SIG-M5 treated with dmso at 0.1 percent for 504 hours (cell line): ENCODE measurements at regions not wholly inside any gene's neighbourhood (a gene's known extent, or its start where the extent isn't known, plus 50 kb on each side); places are given as distances from the start of the nearest gene placed in this dataset.

Experiments used
- DNase-seq: peaks from one replicate; lab custom pipeline; 2025; ENCODE audit not compliant: unreplicated experiment; lab: John Stamatoyannopoulos, UW

DNA sequence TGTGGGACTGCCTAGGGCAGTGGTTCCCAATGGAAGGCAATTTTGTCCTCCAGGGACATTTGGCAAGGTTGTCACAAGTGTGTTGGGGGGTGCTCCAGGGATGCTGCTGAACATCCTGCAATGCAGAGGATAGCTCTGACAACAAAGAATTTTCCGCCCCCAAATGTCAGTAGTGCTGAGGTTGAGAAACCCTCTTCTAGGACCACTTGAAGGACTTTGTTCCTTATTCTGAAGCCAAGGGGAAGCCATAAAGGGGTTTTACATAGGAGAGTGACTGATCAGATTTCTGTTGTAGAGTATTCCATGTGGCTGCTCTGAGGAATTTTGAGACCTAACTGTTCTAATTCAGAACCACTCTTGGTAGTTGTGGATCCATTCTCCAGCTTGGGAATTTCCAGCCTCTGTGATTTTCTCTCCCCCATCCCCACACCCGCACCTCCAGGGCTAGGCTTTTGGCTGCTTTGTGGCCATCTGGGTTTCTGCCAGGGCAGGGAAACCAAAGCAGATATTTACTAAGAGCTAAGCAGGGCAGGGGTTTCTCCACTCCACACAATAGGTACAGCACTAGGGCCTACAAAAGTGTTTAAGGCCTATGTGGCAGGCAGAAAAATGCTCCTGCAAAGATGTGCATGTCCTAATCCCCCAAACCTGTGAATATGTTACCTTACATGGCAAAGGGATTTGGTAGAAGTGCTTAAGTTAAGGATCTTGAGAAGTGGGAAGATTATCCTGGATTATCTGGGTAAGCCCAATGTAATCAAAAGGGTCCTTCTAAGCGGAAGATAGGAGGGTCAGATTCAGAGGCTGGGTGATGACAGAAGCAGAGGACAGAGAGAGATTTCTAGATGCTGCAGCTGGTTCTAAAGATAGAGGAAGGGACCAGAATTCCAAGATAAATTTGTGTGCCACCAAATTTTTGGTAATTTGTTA, 135.4 kb downstream of the TMEM17 start:
- no peak for DNase-seq

DNA sequence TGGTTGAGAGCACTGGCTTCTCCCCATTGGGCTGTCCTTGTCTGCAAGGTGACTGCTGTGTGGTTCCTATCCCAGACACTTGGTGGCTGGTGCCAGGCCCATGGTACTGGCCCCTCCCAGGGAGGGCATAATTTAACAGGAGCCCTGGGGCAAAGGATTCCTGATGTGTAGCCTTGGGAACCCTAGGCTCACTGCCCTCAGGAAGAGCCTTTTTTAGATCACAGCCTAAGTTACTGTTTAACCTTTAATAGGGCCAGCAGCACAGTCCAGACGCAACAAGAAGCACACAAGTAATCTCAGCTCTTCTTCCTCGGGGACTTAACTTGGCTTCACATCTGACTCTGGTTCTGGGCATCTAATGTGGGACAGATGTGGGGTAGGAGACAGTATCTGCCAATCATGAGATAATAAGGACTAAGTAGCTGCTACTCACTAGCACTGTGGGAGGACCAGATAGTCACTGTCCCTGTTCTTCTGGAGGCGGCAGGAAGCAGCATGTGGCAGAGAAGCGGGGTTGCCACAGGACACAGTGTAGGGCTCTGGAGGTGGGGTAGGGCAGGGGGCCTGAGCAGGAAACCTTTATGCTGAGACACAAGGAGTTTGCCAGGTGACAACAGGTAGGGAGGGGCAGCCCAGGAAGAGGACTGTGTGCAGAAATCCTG, 136.3 kb downstream of the TMEM17 start:
- no peak for DNase-seq

DNA sequence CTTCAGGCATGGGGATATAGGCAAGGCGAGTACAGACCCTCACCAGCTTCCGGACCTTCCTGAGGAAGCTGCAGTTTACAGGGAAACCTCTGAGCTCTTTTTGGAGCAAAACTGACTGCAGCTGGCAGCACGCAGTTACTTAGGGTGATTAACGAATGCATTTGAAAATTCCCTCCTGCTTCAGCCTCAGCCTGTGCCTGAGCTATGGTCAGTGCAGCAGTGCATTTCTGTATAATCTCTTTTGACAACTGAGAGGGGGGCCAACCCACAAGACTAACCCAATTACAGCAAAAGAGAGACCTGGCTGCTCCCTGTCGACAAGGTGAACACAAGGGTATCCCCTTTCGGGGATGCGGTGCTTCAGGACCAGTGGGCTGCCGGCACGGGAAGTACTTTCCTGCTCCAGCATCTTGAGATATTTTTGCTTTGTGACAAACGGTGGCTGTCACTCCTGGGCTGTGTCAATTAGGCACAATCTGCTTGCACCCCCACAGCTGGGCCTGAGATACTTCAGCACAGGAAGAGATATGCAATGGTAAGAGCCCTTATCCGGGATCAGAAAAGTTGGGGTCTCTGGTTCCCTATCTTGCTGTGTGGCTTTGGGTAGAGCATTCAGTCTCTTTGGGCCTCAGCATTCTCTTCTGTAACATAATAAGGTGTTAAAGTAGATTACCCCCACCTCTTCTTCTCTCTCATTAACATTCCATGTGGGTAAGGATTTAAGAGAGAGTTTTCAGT, 141.0 kb downstream of the TMEM17 start:
- DNase-seq: no peak

DNA sequence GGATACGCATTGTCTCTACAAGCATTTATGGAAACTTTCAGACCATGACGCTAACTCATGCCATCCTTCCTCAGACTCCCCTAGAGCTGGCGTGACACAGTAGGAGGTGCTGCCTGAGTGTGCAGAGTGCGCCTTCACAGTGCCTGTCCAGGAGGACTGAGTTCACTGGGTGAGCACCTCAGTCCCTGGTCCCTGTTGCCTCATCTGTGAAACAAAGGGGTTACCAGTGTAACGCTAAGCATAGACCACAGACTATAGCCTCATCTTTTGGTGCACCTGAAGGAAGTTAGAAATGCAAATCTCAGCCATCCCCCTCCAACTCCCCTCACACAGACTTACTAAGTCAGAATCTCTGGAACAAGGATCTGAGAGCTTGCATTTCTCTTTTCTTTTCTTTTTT, 142.8 kb downstream of the TMEM17 start:
- no peak for DNase-seq

DNA sequence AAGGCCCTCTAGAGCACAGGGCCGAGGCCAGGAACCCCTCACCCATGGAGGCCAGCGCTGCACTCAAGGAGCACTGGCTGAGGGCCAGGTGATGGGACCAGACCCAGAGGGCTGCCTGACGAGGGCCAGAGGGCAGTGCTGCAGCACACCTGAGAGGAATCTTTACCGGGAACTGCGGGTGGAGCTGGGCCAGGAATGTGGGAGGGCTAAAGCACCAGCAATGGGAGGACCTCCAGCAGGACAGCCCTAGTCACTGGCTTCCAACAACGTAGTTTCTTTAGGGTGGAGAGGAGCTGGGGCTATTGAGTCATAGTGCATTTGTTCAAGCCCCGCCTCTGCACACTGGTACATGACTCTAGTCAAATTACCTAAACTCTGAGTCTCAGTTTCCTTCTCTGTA, 143.4 kb downstream of the TMEM17 start:
- DNase-seq: no peak

DNA sequence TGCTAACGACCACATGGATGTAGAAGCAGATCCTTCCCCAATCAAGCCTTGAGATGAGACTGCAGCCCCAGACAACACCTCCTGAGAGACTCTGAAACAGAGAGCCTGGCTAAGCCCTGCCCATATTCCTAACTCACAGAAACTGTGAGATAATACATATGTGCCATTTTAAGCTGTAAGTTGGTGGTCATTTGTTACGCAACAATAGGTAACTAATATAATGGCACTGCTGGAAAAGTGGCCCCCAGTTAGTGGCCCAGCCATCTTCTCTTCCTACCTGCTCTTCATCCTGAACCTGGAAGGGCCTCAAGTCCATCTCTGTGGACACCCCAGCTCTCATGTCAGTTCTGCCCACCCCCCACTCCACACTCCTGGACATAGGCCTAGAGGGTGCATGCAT, 144.0 kb downstream of the TMEM17 start:
- DNase-seq: no peak

DNA sequence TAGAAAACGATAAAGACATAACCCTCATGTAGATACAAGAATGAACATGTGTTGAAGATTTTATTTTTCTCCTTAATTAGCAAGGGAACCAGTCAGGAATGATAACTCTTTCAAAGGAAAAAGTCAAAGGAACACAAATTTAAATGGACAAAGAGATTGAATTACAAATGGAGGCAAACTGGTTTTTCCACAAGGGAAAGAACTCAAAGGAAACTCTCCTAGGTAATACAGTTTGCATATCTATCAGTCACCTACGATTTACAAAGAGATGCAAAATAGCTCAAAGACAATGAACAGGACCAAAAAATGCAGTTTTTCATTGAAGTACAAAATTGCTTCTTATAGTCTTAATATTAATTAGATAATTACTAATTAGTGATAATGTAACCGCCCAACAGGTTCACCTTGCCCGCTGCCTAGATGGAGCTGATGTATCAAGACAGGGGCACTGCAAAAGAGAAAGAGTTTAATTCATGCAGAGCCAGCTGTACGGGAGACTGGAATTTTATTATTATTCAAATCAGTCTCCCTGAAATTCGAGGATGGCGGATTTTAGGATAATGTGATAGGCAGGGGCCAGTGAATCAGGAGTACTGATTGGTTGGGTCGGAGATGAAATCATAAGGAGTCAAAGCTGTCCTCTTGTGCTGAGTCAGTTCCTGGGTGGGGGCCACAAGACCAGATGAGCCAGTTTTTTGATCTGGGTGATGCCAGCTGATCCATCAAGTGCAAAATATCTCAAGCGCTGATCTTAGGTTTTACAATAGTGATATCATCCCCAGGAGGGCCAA, 151.0 kb downstream of the TMEM17 start:
- DNase-seq: no peak

DNA sequence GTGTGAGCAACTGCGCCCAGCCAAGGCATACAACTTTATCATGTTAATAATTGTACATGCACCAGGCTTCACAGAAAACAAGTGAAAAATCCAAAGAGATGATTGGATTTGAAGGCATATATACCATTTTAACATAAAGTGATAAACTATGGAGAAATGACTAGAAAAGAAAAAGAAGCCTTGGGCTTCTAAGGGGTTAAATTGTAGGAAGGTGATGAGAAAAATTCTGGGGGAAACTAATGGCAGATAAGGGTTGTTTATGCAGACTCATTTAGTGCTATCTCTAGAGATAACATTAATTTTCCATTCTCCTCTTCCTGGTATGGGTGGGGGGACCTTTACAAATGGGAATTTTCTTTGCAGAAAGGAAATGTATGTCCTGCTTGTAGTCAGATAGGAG, 154.0 kb downstream of the TMEM17 start:
- DNase-seq: no peak

DNA sequence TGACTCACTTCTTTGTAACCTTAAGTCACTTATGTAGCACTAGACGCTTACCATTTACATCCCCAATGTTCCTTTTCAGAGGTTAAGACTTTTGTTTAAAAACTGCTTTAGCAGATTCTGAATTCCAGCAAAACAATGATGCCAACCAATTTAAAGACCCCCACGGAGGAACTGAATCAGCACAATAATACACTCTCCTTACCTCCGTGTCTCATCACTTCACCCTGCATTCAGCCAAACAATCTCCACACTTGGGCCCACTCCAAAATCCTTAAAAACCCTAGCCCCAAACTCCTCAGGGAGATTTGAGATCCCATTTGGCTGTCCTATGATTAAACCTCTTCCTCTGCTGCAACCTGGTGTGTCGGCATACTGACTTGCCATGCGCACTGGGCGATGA, 153.9 kb downstream of the B3GNT2 start:
- no peak for DNase-seq

DNA sequence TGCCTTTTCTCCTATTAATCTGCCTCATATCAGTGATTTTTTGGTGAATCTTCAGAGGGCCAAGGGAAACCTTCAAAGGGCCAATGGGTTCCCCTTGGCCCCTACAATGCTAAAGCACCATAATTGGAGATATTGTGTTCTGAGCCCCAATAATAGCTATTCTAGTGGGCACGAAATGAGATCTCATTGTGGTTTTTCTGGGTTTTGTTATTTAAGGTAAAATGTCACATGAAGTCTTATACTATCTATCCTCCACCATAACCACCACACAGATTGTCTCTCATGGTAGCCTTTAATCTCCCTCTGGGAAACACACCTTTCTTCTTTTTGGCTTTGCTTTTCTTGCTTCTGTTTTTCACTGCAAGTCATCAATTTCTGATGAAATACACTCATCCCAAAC, 152.8 kb downstream of the B3GNT2 start:
- DNase-seq: no peak

DNA sequence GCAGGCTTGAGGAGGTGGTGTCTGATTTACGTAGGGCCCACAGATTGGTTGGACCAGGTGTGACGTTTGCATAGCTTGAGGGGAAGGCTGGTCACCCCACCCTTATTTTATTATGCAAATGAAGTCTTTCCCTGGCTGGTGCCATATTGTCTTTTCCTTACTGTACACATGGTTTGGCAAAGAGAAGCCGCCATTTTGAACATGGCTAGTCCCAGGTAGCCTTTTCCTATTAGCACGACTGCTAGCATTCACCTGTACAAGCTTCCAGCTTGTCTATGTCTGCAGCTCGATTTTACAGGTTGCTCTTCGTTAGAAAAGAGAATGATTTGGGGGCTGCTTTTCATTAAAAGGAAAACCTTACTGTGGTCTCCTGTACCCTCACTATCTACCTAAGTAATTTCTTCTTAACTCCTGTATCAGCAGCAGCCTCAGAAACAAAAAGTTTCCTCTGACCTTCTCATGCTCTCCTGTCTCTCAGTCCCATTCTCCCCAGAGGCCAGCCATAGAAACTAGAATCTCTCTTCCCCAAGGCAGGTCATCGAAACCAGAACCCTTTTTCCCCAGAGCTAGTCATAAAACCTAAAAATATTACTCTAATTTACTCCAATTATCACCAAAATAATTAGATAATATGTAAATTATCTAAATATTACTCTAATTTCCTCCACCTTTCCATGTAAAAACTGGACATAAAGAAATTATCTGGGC, 151.8 kb downstream of the B3GNT2 start:
- DNase-seq: no peak

DNA sequence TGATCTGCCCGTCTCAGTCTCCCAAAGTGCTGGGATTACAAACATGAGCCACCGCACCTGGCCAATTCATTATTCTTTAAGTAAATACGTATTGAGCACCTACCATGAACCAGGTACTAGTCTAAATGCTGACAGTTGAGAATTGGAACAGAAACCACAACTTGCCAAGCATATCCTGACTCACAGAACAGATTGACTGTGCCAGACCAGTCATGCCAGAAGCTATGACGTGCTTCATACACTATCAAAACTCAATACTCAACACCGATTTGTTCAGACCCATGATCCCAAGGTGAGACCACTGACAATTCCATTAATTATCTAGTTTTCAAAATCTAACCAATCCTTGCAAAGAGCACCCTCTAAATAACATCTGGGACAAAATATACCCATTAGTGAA, 148.6 kb downstream of the B3GNT2 start:
- no peak for DNase-seq

DNA sequence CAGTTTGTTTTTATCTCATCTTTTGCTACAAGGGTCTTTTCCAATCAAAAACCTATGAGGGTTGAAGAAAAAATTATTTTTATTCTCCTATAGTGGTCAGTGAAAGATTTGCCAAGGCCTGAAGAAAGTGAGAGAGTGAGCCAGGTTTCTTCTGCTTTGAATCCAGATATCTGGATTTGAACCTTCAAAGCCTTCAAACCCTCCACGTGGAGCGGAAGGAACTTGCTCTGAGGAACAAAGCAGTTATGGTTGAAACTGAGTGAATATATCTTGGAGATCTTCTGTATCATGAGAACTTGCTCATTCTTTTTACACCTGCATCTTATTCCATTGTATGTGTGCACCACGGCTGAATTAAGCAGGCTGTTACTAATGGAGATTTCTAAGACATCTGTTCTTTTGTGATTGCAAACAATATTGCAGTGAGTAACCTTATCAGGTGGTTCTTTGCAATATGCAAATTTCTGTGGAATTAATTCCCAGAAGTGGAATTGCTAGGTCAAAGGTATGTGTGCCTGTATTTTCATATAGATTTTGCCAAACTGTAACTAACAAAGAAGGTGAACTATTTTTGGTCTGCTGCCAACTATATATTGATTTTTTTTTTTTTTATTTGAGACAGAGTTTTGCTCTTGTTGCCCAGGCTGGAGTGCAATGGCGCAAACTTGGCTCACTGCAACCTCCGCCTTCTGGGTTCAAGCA, 147.9 kb downstream of the B3GNT2 start:
- no peak for DNase-seq

DNA sequence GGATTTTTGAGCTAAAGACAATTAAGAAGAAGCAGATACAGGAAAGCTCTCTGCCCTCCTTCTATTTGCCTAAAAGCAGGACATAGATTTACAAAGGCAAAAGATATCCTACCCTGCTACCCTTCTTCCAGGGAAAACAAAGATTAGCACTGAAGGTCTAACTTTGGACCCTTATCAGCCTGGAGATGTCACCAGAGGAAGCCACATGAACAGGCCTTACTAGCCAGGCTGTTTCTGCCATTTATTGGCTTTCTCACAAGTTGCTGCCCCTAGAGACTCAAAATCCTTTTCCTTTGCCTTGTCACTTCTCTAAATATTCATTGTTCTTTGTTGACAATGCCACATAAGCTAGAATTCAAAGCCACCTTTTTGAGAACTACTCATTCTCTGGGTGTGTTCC, 147.3 kb downstream of the B3GNT2 start:
- no peak for DNase-seq

DNA sequence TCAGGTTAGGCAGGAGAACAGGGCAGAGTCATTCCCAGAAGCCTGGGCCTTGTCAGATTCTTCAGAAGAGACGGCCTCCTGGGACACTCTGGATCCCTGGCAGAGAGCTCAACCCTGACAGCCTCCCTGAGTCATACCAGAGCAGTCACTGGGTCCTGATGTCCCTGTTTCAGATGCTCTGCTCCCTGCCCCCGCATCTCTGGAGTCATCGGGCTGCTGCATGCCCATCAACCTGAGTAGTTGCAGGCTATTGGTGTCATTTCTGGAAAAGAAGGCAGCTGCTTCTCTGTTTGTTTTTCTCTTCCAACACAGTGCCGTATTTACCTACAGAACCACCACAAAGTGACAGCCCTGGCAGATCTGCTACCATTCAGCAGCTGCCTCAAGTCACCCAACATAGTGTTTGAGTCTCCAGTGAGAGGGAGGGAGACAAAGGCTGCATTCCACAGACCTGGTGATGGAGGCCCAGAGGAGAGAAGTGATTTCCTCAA, 145.1 kb downstream of the B3GNT2 start:
- DNase-seq: no peak

DNA sequence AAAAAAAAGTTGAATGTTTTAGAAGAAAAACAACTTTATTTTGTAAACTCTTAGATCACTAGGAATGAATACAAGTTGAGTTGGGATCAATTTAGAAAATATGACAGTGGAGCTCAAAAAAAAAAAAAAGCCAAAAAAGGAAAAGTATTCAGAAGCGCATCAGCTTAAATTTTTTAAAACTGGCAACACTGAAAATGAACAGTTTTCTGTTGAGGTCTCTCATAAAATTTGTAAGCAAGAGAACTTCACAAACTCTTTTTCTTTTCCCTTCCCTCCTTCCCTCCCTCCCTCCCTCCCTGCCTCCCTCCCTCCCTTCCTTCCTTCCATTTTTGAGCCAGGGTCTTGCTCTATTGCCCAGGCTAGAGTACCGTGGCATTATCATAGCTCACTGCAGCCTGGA, 143.9 kb downstream of the B3GNT2 start:
- DNase-seq: no peak

DNA sequence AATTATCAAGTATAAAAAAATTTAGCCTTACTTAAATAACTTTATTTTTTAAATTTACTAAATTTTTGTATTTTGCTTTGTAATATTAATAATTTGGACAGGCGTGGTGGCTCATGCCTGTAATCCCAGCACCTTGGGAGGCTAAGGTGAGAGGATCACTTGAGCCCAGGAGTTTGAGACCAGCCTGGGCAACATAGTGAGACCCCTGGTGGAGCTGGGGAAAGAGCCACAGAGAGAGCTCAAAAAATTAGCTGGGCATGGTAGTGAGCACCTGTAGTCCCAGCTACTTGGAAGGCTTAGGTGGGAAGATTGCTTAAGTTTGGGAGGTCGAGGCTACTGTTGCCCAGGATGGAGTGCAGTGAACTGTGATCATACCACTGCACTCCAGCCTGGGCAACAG, 143.5 kb downstream of the B3GNT2 start:
- DNase-seq: no peak

DNA sequence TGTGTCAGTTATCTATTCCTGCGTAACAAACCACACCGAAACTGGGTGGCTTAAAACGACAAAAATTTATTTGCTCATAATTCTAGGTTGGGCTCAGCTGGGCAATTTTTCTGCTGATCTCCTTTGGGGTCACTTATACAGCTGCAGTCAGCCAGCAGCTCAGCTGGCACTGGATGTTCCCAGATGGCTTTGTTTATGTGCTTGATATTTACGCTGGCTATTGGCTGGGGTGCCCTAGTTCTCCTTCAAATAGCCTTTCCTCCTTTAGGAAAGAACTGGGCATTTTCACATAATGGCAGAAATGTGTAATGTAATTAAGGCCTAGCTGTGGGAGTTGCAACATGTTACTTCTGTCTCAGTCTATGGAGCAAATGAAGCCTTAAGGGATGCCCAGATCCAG, 142.2 kb downstream of the B3GNT2 start:
- DNase-seq: no peak

DNA sequence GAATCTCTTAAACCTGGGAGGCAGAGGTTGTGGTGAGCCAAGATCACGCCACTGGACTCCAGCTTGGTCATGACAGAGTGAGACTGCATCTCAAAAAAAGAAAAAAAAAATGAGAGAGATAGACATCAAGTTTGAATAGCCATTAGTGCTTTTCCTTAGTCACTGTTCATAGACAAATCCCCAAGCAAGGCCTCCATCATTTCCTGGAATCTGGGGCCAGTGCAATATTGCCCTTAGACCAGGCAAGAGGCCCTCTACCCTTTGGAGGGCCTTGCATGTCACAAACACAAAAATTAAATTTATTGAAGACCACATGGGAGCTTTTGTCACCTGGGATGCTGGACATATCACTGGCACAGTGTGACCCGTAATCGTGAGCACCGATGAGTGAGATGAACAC, 141.5 kb downstream of the B3GNT2 start:
- no peak for DNase-seq

DNA sequence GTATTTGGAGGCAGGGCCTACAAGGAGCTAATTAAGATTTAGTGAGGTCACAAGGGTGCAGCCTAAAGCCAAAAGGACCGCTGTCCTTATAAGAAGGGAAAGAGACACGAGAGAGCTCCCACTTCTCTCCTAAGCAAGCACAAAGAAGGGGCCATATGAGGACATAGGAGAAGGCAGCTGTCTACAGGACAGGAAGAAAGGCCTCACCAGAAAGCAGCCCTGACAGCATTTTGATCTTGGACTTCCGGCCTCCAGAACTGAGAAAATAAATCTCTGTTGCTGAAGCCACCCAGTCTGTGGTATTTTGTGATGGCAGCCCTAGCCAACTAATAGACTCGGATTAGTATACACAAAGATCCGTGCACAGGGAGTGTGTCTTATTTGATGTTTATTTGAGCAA, 139.7 kb downstream of the B3GNT2 start:
- no peak for DNase-seq
